Bronchial epithelial cell (primary cell): ENCODE measurements at regions not wholly inside any gene's neighbourhood (a gene's known extent, or its start where the extent isn't known, plus 50 kb on each side); places are given as distances from the start of the nearest gene placed in this dataset.
"Not testable (repeated sequence)": the region's sequence is repeated elsewhere in the genome, so short reads cannot be mapped to it uniquely, and the experiment has no call there.

Experiments
- DNase-seq: peaks from one replicate; pipeline ENCODE4 v3.0.0-alpha.2; 2010; ENCODE audit warnings: low read depth
- FAIRE-seq: peaks from 2 replicates; lab custom pipeline; 2011; peaks lifted over from hg19 to GRCh38; lab: Jason Lieb, UNC
- H3K27me3 ChIP-seq: 2 replicates; pipeline ENCODE4 v1.5.1; 2011; ENCODE audit warnings: low read length; ENCODE audit not compliant: control insufficient read depth, insufficient read depth
- H3K36me3 ChIP-seq: 2 replicates; pipeline ENCODE4 v1.5.1; 2011; ENCODE audit warnings: low read length; ENCODE audit not compliant: control insufficient read depth, insufficient read depth
- H3K4me3 ChIP-seq: 2 replicates; pipeline ENCODE4 v1.5.1; 2011; ENCODE audit warnings: mild to moderate bottlenecking, low read depth, low read length, control low read depth
- CTCF ChIP-seq: IDR thresholded peaks from 2 replicates; pipeline ENCODE4 v1.5.1; 2011; ENCODE audit warnings: mild to moderate bottlenecking, moderate library complexity, low read length, control low read depth, inconsistent platforms; ENCODE audit not compliant: insufficient read depth, severe bottlenecking

DNA sequence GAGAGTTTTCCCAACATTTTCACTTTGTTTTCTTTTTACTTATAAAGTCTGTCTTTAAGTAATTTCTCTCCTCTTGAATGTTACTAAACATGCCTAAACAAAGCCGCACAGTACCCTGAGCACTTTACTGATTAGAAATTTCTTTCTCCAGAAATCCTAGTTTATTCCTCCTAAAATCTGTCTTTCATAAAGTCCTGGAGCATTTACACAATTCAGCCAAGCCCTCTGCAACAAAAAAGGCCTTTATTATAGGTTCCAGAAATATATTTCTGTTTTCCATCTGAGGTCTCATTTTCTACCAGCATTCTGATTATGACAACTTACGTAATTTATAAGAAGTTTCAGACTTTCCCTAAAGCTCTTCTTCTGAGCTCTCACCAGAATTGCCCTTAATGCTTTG is 549.5 kb upstream of the OLFM3 start:
- FAIRE-seq (no peak), DNase-seq (no peak)
- Histone ChIP-seq H3K4me3 (no peak overlapping the region), H3K27me3 (no peaks in the 10 kb centered on the region), H3K36me3 (no peaks in the 10 kb centered on the region)
- TF ChIP-seq CTCF, result no peak

DNA sequence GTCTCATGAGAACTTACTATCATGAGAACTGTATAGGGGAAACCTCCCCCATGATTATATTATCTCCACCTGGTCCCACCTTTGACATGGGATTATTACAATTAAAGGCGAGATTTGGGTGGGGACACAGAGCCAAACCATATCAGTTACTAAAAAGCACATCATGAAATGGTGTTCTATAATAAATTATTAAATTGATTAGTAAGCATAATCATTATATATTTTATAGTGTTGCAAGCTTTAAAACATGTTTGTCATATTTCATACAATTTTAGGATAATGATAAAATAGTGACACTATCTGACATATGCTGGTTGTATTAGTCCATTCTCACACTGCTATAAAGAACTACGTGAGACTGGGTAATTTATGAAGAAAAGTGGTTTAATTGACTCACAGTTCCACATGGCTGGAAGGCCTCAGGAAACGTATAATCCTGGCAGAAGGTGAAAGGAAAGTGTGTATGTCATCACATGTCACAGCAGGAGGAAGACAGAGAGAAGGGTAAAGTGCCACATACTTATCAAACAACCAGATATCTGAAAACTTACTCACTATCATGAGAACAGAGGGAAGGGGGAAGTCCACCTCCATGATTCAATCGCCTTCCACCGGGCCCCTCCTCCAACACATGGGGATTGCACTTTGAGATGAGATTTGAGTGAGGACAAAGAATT is 539.2 kb upstream of the OLFM3 start:
- Histone ChIP-seq H3K27me3 (no peaks in the 10 kb centered on the region), H3K4me3 (no peak overlapping the region), H3K36me3 (no peaks in the 10 kb centered on the region)
- TF ChIP-seq CTCF, result no peak
- DNase-seq (no peak), FAIRE-seq (no peak)

GRCh38 chr1:102531036-102531435 is 534.3 kb upstream of the OLFM3 start:
- Histone ChIP-seq H3K27me3 (no peaks in the 10 kb centered on the region), H3K36me3 (no peaks in the 10 kb centered on the region), H3K4me3 (no peak overlapping the region)
- FAIRE-seq, result no peak
- no peak for TF ChIP-seq CTCF
- no peak for DNase-seq

GRCh38 chr1:102529446-102529845 is 532.7 kb upstream of the OLFM3 start:
- Histone ChIP-seq H3K4me3 (no peak overlapping the region), H3K36me3 (no peaks in the 10 kb centered on the region), H3K27me3 (no peaks in the 10 kb centered on the region)
- no peak for DNase-seq
- FAIRE-seq, result no peak
- TF ChIP-seq CTCF, result no peak

- DNase-seq (no peak), FAIRE-seq (no peak)
- Histone ChIP-seq H3K4me3 (no peak overlapping the region), H3K36me3 (no peaks in the 10 kb centered on the region), H3K27me3 (no peaks in the 10 kb centered on the region)
- no peak for TF ChIP-seq CTCF
These were observed 504.0 kb upstream of the OLFM3 start for GRCh38 chr1:102500758-102501157.

- TF ChIP-seq CTCF, result no peak
- DNase-seq, result no peak
- no peak overlapping the region for H3K4me3 ChIP-seq
- no peaks in the 10 kb centered on the region for H3K36me3 ChIP-seq
- FAIRE-seq, result no peak
- H3K27me3 ChIP-seq, result no peaks in the 10 kb centered on the region
These were observed 502.2 kb upstream of the OLFM3 start for GRCh38 chr1:102498929-102499328.

DNA sequence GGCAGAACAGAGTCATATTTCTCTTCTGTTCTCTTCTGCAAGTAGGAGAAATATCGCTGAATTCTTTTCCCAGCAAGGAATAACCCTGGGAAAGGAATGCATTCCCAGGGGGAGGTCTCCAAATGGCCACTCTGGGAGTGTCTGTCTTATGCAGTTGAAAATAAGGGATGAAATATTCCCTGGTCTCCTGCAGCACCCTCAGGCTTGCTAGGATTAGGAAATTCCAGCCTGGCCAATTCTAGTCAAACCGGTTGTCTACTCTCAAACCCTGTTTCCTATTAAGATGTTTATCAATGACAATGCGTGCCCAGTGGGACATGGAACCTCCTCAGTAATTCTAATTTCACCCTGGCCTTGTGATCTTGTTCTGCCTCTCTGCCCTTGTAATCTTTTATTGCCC is 501.1 kb upstream of the OLFM3 start:
- FAIRE-seq, H3K27me3 ChIP-seq, H3K4me3 ChIP-seq, H3K36me3 ChIP-seq, DNase-seq: not testable (repeated sequence)
